NCI-H1694 (cell line): ENCODE measurements at regions not wholly inside any gene's neighbourhood (a gene's known extent, or its start where the extent isn't known, plus 50 kb on each side); places are given as distances from the start of the nearest gene placed in this dataset.

ENCODE experiments used
- DNase-seq: peaks from one replicate; lab custom pipeline; 2025; lab: John Stamatoyannopoulos, UW

GRCh38 chr3:64316971-64317370 lies 91.7 kb upstream of the PRICKLE2 start:
- DNase-seq: no peak

GRCh38 chr3:64311424-64312061 lies 86.3 kb upstream of the PRICKLE2 start:
- DNase-seq: no peak

- no peak for DNase-seq
Observed at GRCh38 chr3:64308931-64309330, 83.7 kb upstream of the PRICKLE2 start.

GRCh38 chr3:64306745-64307144 lies 81.5 kb upstream of the PRICKLE2 start:
- no peak for DNase-seq

GRCh38 chr3:64305731-64306130 lies 80.5 kb upstream of the PRICKLE2 start:
- DNase-seq: no peak

- no peak for DNase-seq
Observed at GRCh38 chr3:64304828-64305410, 79.7 kb upstream of the PRICKLE2 start.

GRCh38 chr3:64303881-64304280 lies 78.6 kb upstream of the PRICKLE2 start:
- DNase-seq: no peak

- DNase-seq: no peak
Observed at GRCh38 chr3:64303401-64303800, 78.1 kb upstream of the PRICKLE2 start.

- no peak for DNase-seq
Observed at GRCh38 chr3:64301476-64301875, 76.2 kb upstream of the PRICKLE2 start.

GRCh38 chr3:64300790-64301423 lies 75.6 kb upstream of the PRICKLE2 start:
- no peak for DNase-seq

GRCh38 chr3:64299206-64299605 lies 73.9 kb upstream of the PRICKLE2 start:
- no peak for DNase-seq

GRCh38 chr3:64297563-64297962 lies 72.3 kb upstream of the PRICKLE2 start:
- DNase-seq: no peak

GRCh38 chr3:64295594-64295993 lies 70.3 kb upstream of the PRICKLE2 start:
- no peak for DNase-seq

- no peak for DNase-seq
Observed at GRCh38 chr3:64294771-64295170, 69.5 kb upstream of the PRICKLE2 start.

- DNase-seq: no peak
Observed at GRCh38 chr3:64293121-64293520, 67.9 kb upstream of the PRICKLE2 start.

- no peak for DNase-seq
Observed at GRCh38 chr3:64291956-64292355, 66.7 kb upstream of the PRICKLE2 start.

- DNase-seq: no peak
Observed at GRCh38 chr3:64291345-64291744, 66.1 kb upstream of the PRICKLE2 start.

- no peak for DNase-seq
Observed at GRCh38 chr3:64290864-64291263, 65.6 kb upstream of the PRICKLE2 start.

GRCh38 chr3:64290161-64290560 lies 64.9 kb upstream of the PRICKLE2 start:
- no peak for DNase-seq

GRCh38 chr3:64289622-64290021 lies 64.4 kb upstream of the PRICKLE2 start:
- DNase-seq: no peak

GRCh38 chr3:64278625-64279024 lies 53.4 kb upstream of the PRICKLE2 start:
- DNase-seq: no peak

GRCh38 chr3:64276131-64276530 lies 50.9 kb upstream of the PRICKLE2 start:
- DNase-seq: no peak
